Kidney (tissue), 13 donors: ENCODE measurements at regions not wholly inside any gene's neighbourhood (a gene's known extent, or its start where the extent isn't known, plus 50 kb on each side); places are given as distances from the start of the nearest gene placed in this dataset.
A peak's percentile ranks its signal among the peaks of the same experiment; 100 is the strongest.

Source experiments
- DNase-seq, 5 donors: peaks; one replicate each; pipeline ENCODE4 v3.0.0-alpha.2; 2013 to 2020
- FAIRE-seq: peaks from 2 replicates; lab custom pipeline; 2012; peaks lifted over from hg19 to GRCh38; lab: Jason Lieb, UNC
- H3K27ac ChIP-seq, 2 donors: one replicate each; pipeline ENCODE4 v1.7.0; 2013; ENCODE audit warnings: low read depth in 2 of 2, low read length in 2 of 2, inconsistent platforms in 1 of 2
- H3K27me3 ChIP-seq: one replicate; pipeline ENCODE4 v1.7.1; 2013; ENCODE audit warnings: low read length, inconsistent platforms; ENCODE audit not compliant: control insufficient read depth, insufficient read depth
- H3K36me3 ChIP-seq, 3 donors: one replicate each; pipeline versions ENCODE4 v1.7.0 to v1.7.1; 2013; ENCODE audit warnings: low read length in 3 of 3, control low read depth in 1 of 3, inconsistent platforms in 1 of 3; ENCODE audit not compliant: insufficient read depth in 3 of 3, control insufficient read depth in 2 of 3
- H3K4me1 ChIP-seq, 3 donors: one replicate each; pipeline versions ENCODE4 v1.7.0 to v1.7.1; 2013; ENCODE audit warnings: low read length in 3 of 3, inconsistent platforms in 1 of 3, low read depth in 1 of 3; ENCODE audit not compliant: control insufficient read depth in 2 of 3, insufficient read depth in 2 of 3
- H3K4me3 ChIP-seq, 3 donors: one replicate each; pipeline versions ENCODE4 v1.7.0 to v1.8.1; 2013; ENCODE audit warnings: low read length in 3 of 3, control low read depth in 1 of 3, inconsistent platforms in 1 of 3
- H3K9ac ChIP-seq, 3 donors: one replicate each; pipeline versions ENCODE4 v1.7.0 to v1.7.1; 2013; ENCODE audit warnings: low read length in 3 of 3, control low read depth in 1 of 3, inconsistent platforms in 1 of 3
- H3K9me3 ChIP-seq, 3 donors: one replicate each; pipeline versions ENCODE4 v1.7.0 to v1.7.1; 2013; ENCODE audit warnings: low read length in 3 of 3, control low read depth in 1 of 3, inconsistent platforms in 1 of 3; ENCODE audit not compliant: control insufficient read depth in 2 of 3, insufficient read depth in 1 of 3
- intact Hi-C: fragments of 100-400 bp; cut with DNase I; formaldehyde crosslinking; loops from one replicate; pipeline ENCODE4 v1.11.1; 2022
- TF ChIP-seq, protein P1 (sequence below): IDR thresholded peaks from 3 replicates; pipeline ENCODE4 v1.5.1; 2012; ENCODE audit warnings: mild to moderate bottlenecking, moderate library complexity, borderline replicate concordance; ENCODE audit not compliant: insufficient read depth; ENCODE audit errors: extremely low read depth
- donor health status: control.
- donor health status: control.
- donor health status: control.
- donor health status: control.
- donor health status: control.
- donor health status: DM: yes; HTN: yes; CAD: no.
- donor health status: Normal renal cell carcinoma (clear cell type).

DNA sequence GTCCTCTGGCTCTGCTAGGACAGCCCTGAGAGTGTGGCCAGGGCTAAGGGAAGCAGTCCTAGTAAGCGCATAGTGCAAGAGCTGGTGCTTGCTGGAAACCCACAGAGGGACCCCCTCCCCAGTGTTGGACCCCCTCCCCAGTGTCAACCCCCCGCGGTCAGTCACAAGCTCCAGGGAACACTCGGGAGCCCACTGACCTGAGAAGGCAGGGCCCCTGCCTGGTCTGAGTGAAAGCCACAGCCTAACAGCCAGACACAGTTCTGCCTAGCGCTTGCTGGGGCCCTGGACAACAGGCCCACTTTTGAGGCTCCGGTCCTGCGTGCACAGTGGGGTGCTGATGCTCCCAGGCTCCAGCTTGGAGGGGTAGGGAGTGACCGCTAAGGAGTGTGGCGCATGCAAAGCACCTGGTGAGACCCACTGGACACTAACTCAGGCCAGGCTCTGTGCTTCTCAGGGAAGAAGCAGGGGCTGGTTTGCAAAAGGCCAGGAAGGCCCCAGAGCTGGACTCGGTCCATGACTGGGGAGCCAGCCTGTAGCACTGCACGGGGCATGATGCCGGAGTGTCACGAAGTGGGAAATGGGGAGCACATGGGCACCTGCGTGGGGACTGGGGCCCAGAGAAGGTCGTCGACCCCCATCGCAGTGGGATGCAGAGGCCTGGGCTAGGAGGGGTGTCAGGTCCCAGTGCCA is 175.8 kb upstream of the PPP2R2D start:
- DNase-seq (peak in 1 of 5 donors; percentile 37), FAIRE-seq (no peak)
- Histone ChIP-seq H3K27me3 (no peaks in the 10 kb centered on the region), H3K27ac (no peak overlapping the region), H3K9ac (no peak overlapping the region), H3K9me3 (no peaks in the 10 kb centered on the region), H3K4me3 (no peak overlapping the region), H3K4me1 (peaks cover 0 to 3% (median 2%) of the 10 kb centered on the region in 3 donors), H3K36me3 (no peaks in the 10 kb centered on the region)
- TF ChIP-seq, protein P1, sequence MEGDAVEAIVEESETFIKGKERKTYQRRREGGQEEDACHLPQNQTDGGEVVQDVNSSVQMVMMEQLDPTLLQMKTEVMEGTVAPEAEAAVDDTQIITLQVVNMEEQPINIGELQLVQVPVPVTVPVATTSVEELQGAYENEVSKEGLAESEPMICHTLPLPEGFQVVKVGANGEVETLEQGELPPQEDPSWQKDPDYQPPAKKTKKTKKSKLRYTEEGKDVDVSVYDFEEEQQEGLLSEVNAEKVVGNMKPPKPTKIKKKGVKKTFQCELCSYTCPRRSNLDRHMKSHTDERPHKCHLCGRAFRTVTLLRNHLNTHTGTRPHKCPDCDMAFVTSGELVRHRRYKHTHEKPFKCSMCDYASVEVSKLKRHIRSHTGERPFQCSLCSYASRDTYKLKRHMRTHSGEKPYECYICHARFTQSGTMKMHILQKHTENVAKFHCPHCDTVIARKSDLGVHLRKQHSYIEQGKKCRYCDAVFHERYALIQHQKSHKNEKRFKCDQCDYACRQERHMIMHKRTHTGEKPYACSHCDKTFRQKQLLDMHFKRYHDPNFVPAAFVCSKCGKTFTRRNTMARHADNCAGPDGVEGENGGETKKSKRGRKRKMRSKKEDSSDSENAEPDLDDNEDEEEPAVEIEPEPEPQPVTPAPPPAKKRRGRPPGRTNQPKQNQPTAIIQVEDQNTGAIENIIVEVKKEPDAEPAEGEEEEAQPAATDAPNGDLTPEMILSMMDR: no peak
- intact Hi-C loops: no loop called here

DNA sequence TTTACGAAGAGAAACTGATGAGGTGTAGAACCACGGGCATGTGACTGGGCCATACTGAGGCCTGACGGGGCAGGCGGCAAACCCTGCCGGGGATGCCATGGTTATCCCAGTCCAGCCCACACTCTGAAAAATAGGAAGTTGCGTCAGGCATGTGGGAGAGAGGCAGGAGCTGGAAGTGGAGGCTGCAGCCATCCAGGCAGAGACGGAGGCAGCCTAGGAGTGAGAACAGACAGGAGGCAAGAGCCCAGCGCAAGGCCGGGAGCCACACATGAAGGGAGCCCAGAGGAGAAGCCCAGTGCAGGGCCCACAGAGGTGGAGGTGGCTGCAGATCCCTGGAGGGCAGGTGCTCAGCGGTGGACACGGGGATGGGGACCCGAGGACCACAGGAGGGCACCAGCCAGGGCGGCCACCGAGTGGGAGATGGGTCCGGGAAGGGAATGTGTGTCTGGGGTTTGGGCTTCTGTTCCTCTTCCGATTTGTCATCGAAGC is 175.2 kb upstream of the PPP2R2D start:
- Histone ChIP-seq H3K27ac (no peak overlapping the region), H3K9ac (no peak overlapping the region), H3K4me1 (peaks cover 0 to 3% (median 2%) of the 10 kb centered on the region in 3 donors), H3K36me3 (no peaks in the 10 kb centered on the region), H3K9me3 (no peaks in the 10 kb centered on the region), H3K4me3 (no peak overlapping the region), H3K27me3 (no peaks in the 10 kb centered on the region)
- DNase-seq: peak in 1 of 5 donors; percentile 37
- intact Hi-C loops: no loop called here
- no peak for FAIRE-seq
- TF ChIP-seq, protein P1: no peak

DNA sequence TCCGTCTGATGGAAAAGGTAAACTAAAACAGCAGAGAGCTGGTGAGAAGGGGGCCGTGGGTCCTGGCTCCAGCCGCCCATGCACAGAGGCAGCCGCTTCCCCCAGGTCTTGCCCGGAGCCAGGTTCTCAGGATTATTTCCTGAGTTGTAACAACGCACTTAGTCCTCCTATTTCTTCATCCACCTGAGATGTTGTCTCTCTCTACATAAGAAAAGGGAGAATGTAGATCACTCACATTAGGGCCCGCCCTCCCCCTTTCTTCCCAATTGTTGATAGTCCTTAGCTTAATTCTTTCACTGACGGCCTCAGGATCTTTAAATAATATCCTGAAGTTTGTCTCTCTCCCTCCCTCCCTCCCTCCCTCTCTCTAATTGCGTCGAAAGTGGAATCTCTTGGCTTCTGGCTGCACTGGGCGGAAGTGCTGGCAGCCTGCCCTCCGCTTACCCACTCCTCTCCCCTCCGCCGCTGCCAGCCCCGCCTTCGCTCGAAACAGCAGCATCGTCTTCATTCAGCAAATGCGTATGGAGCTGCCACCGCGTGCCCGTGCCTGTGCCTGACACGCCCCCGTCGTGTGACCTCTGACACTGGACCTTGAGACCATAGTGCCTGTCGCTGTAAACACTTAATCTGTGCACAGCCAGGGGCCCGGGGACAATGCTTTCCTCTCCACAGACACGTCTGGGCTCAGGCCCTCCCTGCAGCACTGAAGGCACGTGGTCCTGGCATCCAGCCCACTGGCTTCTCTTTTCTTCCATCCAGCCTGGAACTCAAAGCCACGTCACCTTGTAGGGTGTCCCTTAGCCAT is 174.5 kb upstream of the PPP2R2D start:
- H3K9me3 ChIP-seq: no peaks in the 10 kb centered on the region
- TF ChIP-seq, protein P1: no peak
- H3K4me3 ChIP-seq: no peak overlapping the region
- no peaks in the 10 kb centered on the region for H3K36me3 ChIP-seq
- intact Hi-C loops: no loop called here
- no peak overlapping the region for H3K9ac ChIP-seq
- peaks cover 0 to 3% (median 2%) of the 10 kb centered on the region in 3 donors for H3K4me1 ChIP-seq
- DNase-seq (peak; percentile 59 to 86 (median 79)), FAIRE-seq (no peak)
- no peak overlapping the region for H3K27ac ChIP-seq
- H3K27me3 ChIP-seq: no peaks in the 10 kb centered on the region
